IPS-NIHi7 (cell line): ENCODE measurements at regions not wholly inside any gene's neighbourhood (a gene's known extent, or its start where the extent isn't known, plus 50 kb on each side); places are given as distances from the start of the nearest gene placed in this dataset.
"Not testable (repeated sequence)": the region's sequence is repeated elsewhere in the genome, so short reads cannot be mapped to it uniquely, and the experiment has no call there.

Experiments used
- DNase-seq: peaks from one replicate; pipeline ENCODE4 v3.0.0; 2012; ENCODE audit warnings: mixed read lengths; ENCODE audit errors: extremely low spot score

DNA sequence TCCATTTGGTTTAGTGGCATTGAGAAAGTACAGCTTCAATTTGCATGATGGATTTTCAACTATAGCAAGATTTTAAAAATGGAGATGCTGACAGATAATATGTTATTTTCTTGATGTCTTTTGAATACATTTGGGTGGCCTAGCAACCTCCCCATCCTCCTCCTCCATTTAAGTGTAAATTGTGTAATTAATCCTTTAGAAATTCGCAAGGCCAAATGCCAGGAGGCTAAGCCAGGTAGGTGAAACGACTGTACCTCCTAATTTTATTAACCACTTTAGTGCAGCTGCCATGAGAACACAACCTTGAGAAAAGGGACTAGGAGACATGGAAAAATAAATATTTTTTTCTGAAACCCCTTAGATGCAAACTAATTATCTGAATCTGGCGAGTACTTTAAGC is 248.8 kb downstream of the MRPS30 start:
- no peak for DNase-seq

DNA sequence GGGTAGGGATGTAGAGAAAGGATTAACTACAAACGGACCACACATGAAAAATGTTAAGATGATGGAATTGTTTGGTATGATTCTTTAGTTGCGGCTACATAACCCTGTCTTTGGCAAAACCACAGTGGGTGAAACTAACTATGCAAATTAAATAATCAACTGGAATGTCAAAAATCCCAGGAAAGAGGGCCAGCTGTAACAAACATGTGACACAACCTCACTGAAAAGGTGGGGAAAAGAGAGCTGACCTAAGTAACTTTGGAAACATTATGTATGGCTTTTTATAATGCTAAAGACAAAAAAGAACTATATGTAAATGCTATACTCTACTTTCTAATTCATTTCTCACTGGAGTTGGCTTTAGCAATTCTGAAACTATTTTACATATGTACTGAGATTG is 252.0 kb downstream of the MRPS30 start:
- DNase-seq, result no peak

GRCh38 chr5:45062044-45062443 is 253.3 kb downstream of the MRPS30 start:
- no peak for DNase-seq

- DNase-seq, result no peak
These were observed 272.3 kb downstream of the MRPS30 start for GRCh38 chr5:45081082-45081481.

DNA sequence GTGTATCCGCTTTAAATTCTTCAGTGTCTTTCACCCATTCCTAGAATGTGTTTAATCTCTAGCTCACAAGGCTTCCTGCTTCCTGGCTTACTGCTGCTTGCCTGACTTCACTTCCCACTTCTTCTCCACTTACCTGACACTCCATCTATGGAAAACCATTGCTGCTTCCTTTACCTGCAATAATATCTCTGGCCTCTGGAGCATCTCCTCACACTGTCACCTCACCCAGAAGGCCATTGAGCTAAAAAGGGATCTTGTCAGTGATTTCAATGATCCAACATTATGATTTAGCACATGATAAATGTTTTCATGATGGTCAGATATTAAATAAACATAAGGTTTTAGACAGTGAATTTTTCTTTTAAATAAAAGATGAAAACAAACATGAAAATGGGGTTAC is 281.1 kb downstream of the MRPS30 start:
- DNase-seq, result peak; percentile 18

- no peak for DNase-seq
These were observed 284.6 kb downstream of the MRPS30 start for GRCh38 chr5:45093377-45093776.

GRCh38 chr5:45094876-45095440 is 286.2 kb downstream of the MRPS30 start:
- DNase-seq, result no peak

GRCh38 chr5:45098483-45098882 is 289.7 kb downstream of the MRPS30 start:
- no peak for DNase-seq

- no peak for DNase-seq
These were observed 292.4 kb downstream of the MRPS30 start for GRCh38 chr5:45101146-45101545.

GRCh38 chr5:45105491-45105994 is 296.8 kb downstream of the MRPS30 start:
- no peak for DNase-seq

GRCh38 chr5:45109062-45109461 is 300.3 kb downstream of the MRPS30 start:
- peak; percentile 13 for DNase-seq

DNA sequence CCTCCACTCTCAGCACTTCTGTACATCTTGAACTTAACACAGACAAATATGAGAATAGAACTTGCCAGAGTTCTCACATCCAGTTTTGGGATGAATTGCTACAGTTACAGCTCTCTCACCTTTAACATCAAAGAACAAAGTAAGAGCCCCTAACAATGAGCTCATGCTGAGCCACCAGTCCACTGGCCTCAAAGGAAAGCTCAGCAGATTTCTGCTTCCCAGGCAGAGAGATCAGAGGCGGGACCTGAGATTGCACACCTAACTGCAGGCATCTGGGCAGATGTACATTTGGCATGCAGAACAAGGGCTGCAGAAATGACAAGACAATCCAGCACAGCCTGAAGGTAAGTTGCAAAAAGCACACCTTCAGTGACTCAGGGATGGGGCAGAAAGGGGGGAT is 300.9 kb downstream of the MRPS30 start:
- peak; percentile 14 for DNase-seq

DNA sequence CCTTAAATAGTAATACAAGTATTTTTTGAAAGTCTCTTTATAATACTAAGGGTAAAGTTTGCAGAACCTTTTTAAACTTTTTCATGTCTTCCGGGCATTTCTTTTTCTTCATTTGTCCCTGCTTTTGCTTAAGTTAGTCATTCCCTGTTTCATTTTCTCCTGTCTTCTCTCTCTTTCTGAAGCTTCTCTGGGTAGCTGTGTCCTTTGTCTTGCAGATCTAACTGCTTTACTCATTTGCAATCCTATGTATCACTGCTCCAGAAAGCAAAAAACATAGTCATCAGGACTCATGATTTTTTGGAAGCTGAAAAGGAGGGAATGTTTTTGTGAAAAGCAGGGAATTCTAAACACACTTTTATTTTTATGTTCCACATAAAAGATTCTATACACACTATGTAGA is 301.7 kb downstream of the MRPS30 start:
- peak; percentile 25 for DNase-seq

DNA sequence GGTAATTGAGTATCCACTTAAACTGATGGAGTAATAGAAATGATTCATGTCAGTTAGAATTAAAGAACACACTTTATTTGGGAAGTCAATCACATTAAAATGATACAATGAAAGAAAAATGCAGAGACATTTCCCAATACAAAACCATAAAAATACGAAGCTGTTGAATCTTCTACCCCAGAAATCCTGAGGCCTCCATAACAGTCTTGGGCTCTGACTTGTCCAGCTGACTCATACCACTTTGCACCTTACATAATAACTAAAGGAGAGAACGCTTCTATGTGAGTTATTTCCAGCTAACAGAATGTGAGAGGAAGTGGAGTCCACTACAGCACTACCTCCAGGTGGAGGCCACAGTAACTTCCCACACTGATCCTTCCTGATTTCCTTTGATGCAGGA is 305.0 kb downstream of the MRPS30 start:
- no peak for DNase-seq

DNA sequence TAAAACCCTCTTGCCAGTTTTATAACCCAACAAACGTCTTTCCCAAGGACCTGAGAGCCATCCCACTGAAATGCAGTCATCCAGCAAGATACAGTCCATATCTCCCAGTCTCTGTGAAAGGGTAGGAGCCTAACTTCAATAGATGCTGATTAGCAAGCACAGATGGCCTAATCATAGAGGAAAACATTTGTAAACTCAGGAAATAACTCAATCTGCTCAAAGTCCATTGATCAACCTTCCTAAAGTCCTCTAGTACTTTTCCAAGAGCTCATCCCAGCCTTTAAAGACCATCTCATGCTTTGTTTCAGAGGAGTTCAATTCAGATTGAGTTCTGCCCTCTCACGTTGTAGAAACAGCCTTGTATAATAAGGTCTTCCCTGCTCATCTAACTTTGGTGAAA is 324.2 kb downstream of the MRPS30 start:
- no peak for DNase-seq

DNA sequence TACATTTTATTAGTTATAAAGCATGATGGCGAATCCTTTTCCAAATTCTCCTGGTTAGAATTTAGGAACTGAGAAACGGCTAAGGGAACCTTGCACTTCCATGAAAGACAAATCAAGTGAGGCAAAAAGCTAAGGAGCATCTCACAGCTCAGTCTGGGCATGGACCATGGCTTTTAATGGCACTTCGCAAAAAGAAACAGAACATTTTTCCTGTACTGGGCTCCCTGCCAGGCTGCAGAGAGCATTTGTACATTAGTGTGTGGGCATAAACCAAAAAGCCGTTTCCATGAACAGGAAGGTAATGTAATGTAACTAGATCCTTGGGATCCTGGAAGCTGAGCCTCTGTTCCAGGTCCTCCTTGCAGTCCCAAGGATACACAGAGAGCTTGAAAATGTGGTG is 354.2 kb downstream of the MRPS30 start:
- DNase-seq, result no peak

DNA sequence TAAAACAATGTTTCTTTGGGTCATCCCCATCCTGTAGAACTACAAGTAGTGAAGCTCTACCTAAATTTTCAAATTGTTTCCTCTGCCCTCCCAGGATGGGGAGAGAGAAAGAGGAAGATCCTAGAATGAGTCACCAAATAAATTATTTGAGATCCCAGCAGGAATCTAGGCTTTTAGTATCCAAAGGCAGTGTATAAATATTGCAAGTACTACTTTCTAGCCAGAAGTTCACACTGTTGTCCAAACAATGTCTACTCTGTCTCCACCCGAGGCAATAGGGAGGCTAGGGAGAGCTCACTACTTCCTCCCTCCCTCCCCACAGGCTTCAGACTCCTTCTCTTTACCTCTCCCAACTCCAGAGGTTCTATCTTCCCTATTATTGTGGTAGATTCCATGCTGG is 362.8 kb downstream of the MRPS30 start:
- no peak for DNase-seq

GRCh38 chr5:45172634-45173033 is 363.9 kb downstream of the MRPS30 start:
- DNase-seq, result not testable (repeated sequence)

GRCh38 chr5:45179686-45180085 is 370.9 kb downstream of the MRPS30 start:
- no peak for DNase-seq

DNA sequence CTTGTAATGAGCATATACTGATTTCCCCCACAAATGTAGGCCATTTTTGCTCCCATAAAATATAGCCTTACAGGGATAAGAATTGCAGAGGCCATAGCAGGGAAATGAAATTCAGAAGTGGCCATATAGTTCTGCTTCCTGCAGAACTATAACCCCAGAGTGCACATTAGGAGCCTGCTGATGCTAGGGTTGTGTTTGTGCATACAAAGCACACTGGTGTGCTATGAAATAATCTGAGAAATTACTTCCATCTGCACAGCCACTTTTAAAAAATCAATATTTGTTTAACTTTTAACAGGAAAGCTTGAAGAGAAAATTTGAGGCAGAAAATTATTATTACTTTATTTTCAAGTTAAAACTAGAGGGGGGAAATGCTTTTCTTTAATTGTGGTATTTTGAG is 380.3 kb downstream of the MRPS30 start:
- DNase-seq, result no peak

DNA sequence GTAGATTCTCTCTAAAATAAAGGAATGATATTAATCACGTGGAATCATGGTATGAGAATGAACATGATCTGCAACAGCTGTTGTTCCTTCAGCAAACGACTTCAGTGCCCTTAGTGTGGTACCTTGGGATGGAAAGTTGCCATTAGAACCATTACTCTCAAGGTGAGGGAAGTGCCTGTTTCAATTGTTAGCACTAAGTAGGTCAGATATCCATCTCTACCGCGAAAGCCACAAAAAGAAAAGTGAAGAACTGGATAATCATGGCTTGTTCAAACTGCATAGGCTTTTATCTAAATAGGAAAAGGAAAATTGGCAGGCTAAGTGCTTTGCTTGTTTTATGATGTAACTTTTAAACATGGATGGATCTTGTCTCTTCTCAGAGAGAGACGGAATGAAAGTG is 380.7 kb downstream of the MRPS30 start:
- no peak for DNase-seq

GRCh38 chr5:45195026-45195425 is 386.3 kb downstream of the MRPS30 start:
- no peak for DNase-seq
